Neural progenitor cell (in vitro differentiated cells): ENCODE measurements at regions not wholly inside any gene's neighbourhood (a gene's known extent, or its start where the extent isn't known, plus 50 kb on each side); places are given as distances from the start of the nearest gene placed in this dataset.

ENCODE experiments used
- DNase-seq: peaks from one replicate; pipeline ENCODE4 v3.0.0-alpha.2; 2016; ENCODE audit warnings: low spot score
- H2AFZ ChIP-seq: fragments of 200-600 bp; sonication (generic); replicated peaks from 2 replicates; pipeline ENCODE4 v1.6.1; 2016; ENCODE audit warnings: antibody characterized with exemption
- H3F3A ChIP-seq: fragments of 200-600 bp; sonication (generic); 2 replicates; pipeline ENCODE4 v1.6.1; 2016; ENCODE audit warnings: antibody characterized with exemption, low read depth
- H3K27ac ChIP-seq: fragments of 200-600 bp; sonication (generic); 2 replicates; pipeline ENCODE4 v1.5.1; 2016; ENCODE audit warnings: mild to moderate bottlenecking
- H3K27me3 ChIP-seq: fragments of 200-600 bp; sonication (generic); 2 replicates; pipeline ENCODE4 v1.6.1; 2016; ENCODE audit warnings: mild to moderate bottlenecking, moderate library complexity
- H3K36me3 ChIP-seq: fragments of 200-600 bp; sonication (generic); 2 replicates; pipeline ENCODE4 v1.5.1; 2016
- H3K4me1 ChIP-seq: fragments of 200-600 bp; sonication (generic); 2 replicates; pipeline ENCODE4 v1.6.1; 2016; ENCODE audit warnings: mixed run types
- H3K4me2 ChIP-seq: fragments of 200-600 bp; sonication (generic); 2 replicates; pipeline ENCODE4 v1.6.1; 2016
- H3K4me3 ChIP-seq: fragments of 200-600 bp; sonication (generic); 2 replicates; pipeline ENCODE4 v1.5.1; 2016
- H3K79me2 ChIP-seq: fragments of 200-600 bp; sonication (generic); 2 replicates; pipeline ENCODE4 v1.6.1; 2016; ENCODE audit warnings: low read depth
- H3K9ac ChIP-seq: fragments of 200-600 bp; sonication (generic); 2 replicates; pipeline ENCODE4 v1.6.1; 2016
- H3K9me3 ChIP-seq: fragments of 200-600 bp; sonication (generic); 2 replicates; pipeline ENCODE4 v1.5.1; 2016; ENCODE audit warnings: low read depth
- H4K20me1 ChIP-seq: fragments of 200-600 bp; sonication (generic); 2 replicates; pipeline ENCODE4 v1.6.1; 2016; ENCODE audit warnings: low read depth
- H3K27ac Mint-ChIP-seq: 3 replicates; pipeline ENCODE4 v1.8.0; 2021; ENCODE audit warnings: mixed read lengths
- H3K27me3 Mint-ChIP-seq: 2 replicates; pipeline ENCODE4 v1.8.0; 2022; ENCODE audit warnings: low read depth, mild to moderate bottlenecking, inconsistent platforms, moderate library complexity, mixed read lengths; ENCODE audit not compliant: insufficient read depth
- H3K36me3 Mint-ChIP-seq: 3 replicates; pipeline ENCODE4 v1.8.0; 2021; ENCODE audit warnings: mixed read lengths
- H3K4me1 Mint-ChIP-seq: 3 replicates; pipeline ENCODE4 v1.8.0; 2021; ENCODE audit warnings: mixed read lengths
- H3K4me3 Mint-ChIP-seq: 3 replicates; pipeline ENCODE4 v1.8.0; 2021; ENCODE audit warnings: mild to moderate bottlenecking, moderate library complexity, mixed read lengths
- H3K9me3 Mint-ChIP-seq: 3 replicates; pipeline ENCODE4 v1.8.0; 2020; ENCODE audit warnings: mixed read lengths
- CTCF ChIP-seq: fragments of 200-600 bp; sonication (generic); IDR thresholded peaks from 2 replicates; pipeline ENCODE4 v1.5.1; 2017; ENCODE audit warnings: antibody characterized with exemption, mild to moderate bottlenecking
- EZH2 ChIP-seq: fragments of 200-600 bp; sonication (generic); IDR thresholded peaks from 2 replicates; pipeline ENCODE4 v1.6.1; 2017; ENCODE audit warnings: antibody characterized with exemption, mild to moderate bottlenecking, moderate library complexity
- EZH2phosphoT487 ChIP-seq: fragments of 200-600 bp; sonication (generic); IDR thresholded peaks from 2 replicates; pipeline ENCODE4 v1.6.1; 2017; ENCODE audit warnings: antibody characterized with exemption

DNA sequence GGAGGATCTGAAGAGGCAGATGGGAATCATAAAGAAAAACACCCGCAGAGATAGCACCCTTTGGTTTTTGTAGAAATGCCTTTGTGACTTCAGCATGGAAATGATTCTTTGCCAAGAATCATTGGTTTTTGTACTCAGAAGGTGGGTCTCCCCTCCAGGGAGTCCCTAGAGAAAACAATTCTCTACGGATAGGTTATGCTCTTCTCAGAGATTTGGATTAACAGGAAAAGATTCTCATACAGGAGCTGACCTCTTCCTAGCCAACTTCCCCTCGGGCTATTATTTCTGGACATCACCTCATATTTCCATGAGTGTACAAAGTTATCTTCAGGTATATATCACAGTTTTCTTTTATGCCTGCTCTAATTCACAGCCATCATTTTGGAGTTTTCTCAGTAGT lies 274.2 kb upstream of the HABP2 start:
- no peaks in the 10 kb centered on the region for H3K36me3 Mint-ChIP-seq
- H3F3A ChIP-seq: peaks cover 3% of the 10 kb centered on the region
- no peak overlapping the region for H3K27ac Mint-ChIP-seq
- peaks cover 34% of the 10 kb centered on the region for H3K9me3 Mint-ChIP-seq
- no peak overlapping the region for H3K27ac ChIP-seq
- H4K20me1 ChIP-seq: no peaks in the 10 kb centered on the region
- H3K27me3 Mint-ChIP-seq: peaks cover 4% of the 10 kb centered on the region
- H3K4me1 Mint-ChIP-seq: peaks cover 13% of the 10 kb centered on the region
- no peak overlapping the region for H3K4me3 Mint-ChIP-seq
- H3K9me3 ChIP-seq: no peaks in the 10 kb centered on the region
- no peaks in the 10 kb centered on the region for H3K79me2 ChIP-seq
- no peak overlapping the region for H3K4me2 ChIP-seq
- H3K9ac ChIP-seq: no peak overlapping the region
- no peak overlapping the region for H2AFZ ChIP-seq
- no peak for TF ChIP-seq CTCF
- TF ChIP-seq EZH2phosphoT487: no peak
- no peak for TF ChIP-seq EZH2
- no peak overlapping the region for H3K4me3 ChIP-seq
- no peaks in the 10 kb centered on the region for H3K36me3 ChIP-seq
- no peak for DNase-seq
- H3K27me3 ChIP-seq: no peaks in the 10 kb centered on the region
- peaks cover 7% of the 10 kb centered on the region for H3K4me1 ChIP-seq

DNA sequence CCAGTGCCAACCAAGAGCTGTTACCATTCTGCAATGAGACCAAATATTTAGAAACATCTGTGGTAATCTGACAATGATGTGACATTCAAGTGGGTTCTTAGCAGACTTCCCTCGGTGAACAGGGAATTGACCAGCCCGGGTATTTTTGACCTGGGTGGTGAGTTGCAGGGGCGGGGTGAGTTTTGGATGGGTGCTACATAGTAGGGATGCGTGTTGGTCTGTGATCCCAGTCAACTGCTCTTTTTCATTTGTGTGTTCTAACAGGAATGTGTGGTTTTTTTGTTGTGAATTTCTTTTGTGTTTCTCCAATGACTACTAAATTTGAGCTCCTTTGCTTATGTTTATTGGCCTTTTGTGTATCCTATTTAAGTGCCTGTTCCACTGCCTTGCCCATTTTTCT lies 273.6 kb upstream of the HABP2 start:
- Mint-ChIP-seq H3K27ac (no peak overlapping the region), H3K9me3 (peaks cover 34% of the 10 kb centered on the region), H3K27me3 (peaks cover 6% of the 10 kb centered on the region), H3K36me3 (no peaks in the 10 kb centered on the region), H3K4me1 (peaks cover 7% of the 10 kb centered on the region), H3K4me3 (no peak overlapping the region)
- no peaks in the 10 kb centered on the region for H4K20me1 ChIP-seq
- H3K9ac ChIP-seq: no peak overlapping the region
- DNase-seq: no peak
- H3K36me3 ChIP-seq: no peaks in the 10 kb centered on the region
- no peak overlapping the region for H3K4me2 ChIP-seq
- H3K4me1 ChIP-seq: peaks cover 1% of the 10 kb centered on the region
- H3K27me3 ChIP-seq: no peaks in the 10 kb centered on the region
- H2AFZ ChIP-seq: no peak overlapping the region
- no peak overlapping the region for H3K27ac ChIP-seq
- no peaks in the 10 kb centered on the region for H3K79me2 ChIP-seq
- TF ChIP-seq EZH2 (no peak), EZH2phosphoT487 (no peak), CTCF (no peak)
- H3K9me3 ChIP-seq: no peaks in the 10 kb centered on the region
- no peak overlapping the region for H3K4me3 ChIP-seq
- H3F3A ChIP-seq: no peaks in the 10 kb centered on the region

- H3K9ac ChIP-seq: no peak overlapping the region
- no peak overlapping the region for H3K4me2 ChIP-seq
- no peak overlapping the region for H2AFZ ChIP-seq
- H3K27ac Mint-ChIP-seq: no peak overlapping the region
- no peaks in the 10 kb centered on the region for H3K79me2 ChIP-seq
- no peak for DNase-seq
- no peaks in the 10 kb centered on the region for H3K9me3 ChIP-seq
- H3K4me1 ChIP-seq: no peaks in the 10 kb centered on the region
- H3K27ac ChIP-seq: no peak overlapping the region
- H3F3A ChIP-seq: no peaks in the 10 kb centered on the region
- H3K9me3 Mint-ChIP-seq: peaks cover 8% of the 10 kb centered on the region
- peaks cover 12% of the 10 kb centered on the region for H3K27me3 Mint-ChIP-seq
- peaks cover 15% of the 10 kb centered on the region for H3K4me1 Mint-ChIP-seq
- H4K20me1 ChIP-seq: no peaks in the 10 kb centered on the region
- no peaks in the 10 kb centered on the region for H3K27me3 ChIP-seq
- H3K4me3 Mint-ChIP-seq: no peak overlapping the region
- TF ChIP-seq CTCF (no peak), EZH2phosphoT487 (no peak), EZH2 (no peak)
- H3K36me3 Mint-ChIP-seq: no peaks in the 10 kb centered on the region
- no peaks in the 10 kb centered on the region for H3K36me3 ChIP-seq
- H3K4me3 ChIP-seq: no peak overlapping the region
These were observed 270.3 kb upstream of the HABP2 start for GRCh38 chr10:113282564-113282963.
